ENCODE measurements at regions not wholly inside any gene's neighbourhood (a gene's known extent, or its start where the extent isn't known, plus 50 kb on each side); places are given as distances from the start of the nearest gene placed in this dataset.

GRCh38 chr7:91434836-91435235, 170.6 kb downstream of the FZD1 start:
- TF ChIP-seq POLR2A (IDR thresholded peaks at IDR 0.05) (no peak), CTCF (IDR thresholded peaks at IDR 0.05 in 4 of 5, conservative IDR thresholded peaks at IDR 0.05 in 1 of 5) (no peak)
